ENCODE measurements at regions not wholly inside any gene's neighbourhood (a gene's known extent, or its start where the extent isn't known, plus 50 kb on each side); places are given as distances from the start of the nearest gene placed in this dataset.

DNA sequence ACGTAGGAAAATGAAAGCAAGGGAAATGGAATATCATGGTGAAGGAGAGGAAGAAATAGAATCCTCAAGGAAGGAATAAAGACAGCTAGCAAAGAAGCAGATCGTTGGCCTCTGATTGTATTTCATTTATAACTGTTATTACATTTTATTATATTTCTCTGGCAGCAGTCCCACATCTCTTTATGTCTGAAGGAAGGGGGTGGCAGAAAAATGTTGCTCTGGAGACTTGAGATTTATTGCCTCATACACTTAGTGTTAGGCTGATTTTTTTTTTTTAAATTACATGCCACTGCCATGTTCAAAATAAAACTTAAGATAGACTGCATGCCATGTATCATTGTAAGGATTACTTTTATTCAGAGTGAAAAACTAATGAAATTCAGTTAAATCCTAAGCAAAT, 971.7 kb upstream of the CHORDC1 start:
- H3K36me3 ChIP-seq (ENCODE audit: low read depth, low read length), result no peaks in the 10 kb centered on the region
- no peak overlapping the region for H3K27ac ChIP-seq (ENCODE audit: low read length)
- no peaks in the 10 kb centered on the region for H4K20me1 ChIP-seq (ENCODE audit: low read length)
- DNase-seq (no peak), ATAC-seq (no peak)
- no peaks in the 10 kb centered on the region for H3K9me3 ChIP-seq (ENCODE audit: low read length)
- H3K27me3 ChIP-seq (ENCODE audit: low read length), result no peaks in the 10 kb centered on the region
- no peaks in the 10 kb centered on the region for H3F3A ChIP-seq (ENCODE audit: low read length, unreplicated experiment)
- no peak for TF ChIP-seq EZH2 (IDR thresholded peaks at IDR 0.05; ENCODE audit: low read length, unreplicated experiment)
- no peak for TF ChIP-seq CTCF (conservative IDR thresholded peaks at IDR 0.05; ENCODE audit: low read depth, low read length)
- TF ChIP-seq EZH2phosphoT487 (IDR thresholded peaks at IDR 0.05; ENCODE audit: borderline replicate concordance, low read length), result no peak
- no peaks in the 10 kb centered on the region for H3K79me2 ChIP-seq (ENCODE audit: low read length)
- H3K4me3 ChIP-seq (ENCODE audit: low read length), result no peak overlapping the region
- no peak overlapping the region for H2AFZ ChIP-seq (ENCODE audit: low read length)
- no peaks in the 10 kb centered on the region for H3K4me1 ChIP-seq (ENCODE audit: insufficient read depth, low read length)
- no peak overlapping the region for H3K9ac ChIP-seq (ENCODE audit: low read length)
- intact Hi-C loops (cut with micrococcal nuclease), result no loop called here
- no TSS peak for BruUV-seq (replicated peaks)
- H3K4me2 ChIP-seq (ENCODE audit: low read length), result no peak overlapping the region
- no peaks in the 10 kb centered on the region for H3K9me2 ChIP-seq (replicated peaks; ENCODE audit: low read length)
- ChIA-PET CTCF (no interaction called here), POLR2A (ENCODE audit: unreplicated experiment) (no interaction called here)

DNA sequence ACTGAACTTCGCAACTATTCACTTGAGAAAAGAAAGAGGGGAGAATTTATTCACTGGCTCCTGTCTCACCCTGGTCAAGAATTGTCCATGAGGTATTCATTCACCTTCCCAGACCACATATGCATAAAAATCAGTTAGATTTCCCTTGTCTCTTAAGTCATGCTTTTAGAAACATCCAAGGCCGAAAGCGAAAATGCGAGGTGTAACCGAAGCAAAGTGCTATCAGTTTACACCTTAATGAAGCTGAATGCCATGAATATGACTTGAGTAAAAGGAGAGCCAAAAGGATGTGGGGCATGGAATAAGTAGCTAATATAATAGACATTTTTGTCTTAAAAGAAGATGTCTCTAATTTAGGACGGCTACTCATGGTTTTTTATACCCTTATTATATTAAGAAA, 965.6 kb upstream of the CHORDC1 start:
- TF ChIP-seq CTCF (conservative IDR thresholded peaks at IDR 0.05; ENCODE audit: low read depth, low read length) (no peak), EZH2phosphoT487 (IDR thresholded peaks at IDR 0.05; ENCODE audit: borderline replicate concordance, low read length) (no peak), EZH2 (IDR thresholded peaks at IDR 0.05; ENCODE audit: low read length, unreplicated experiment) (no peak)
- POLR2A ChIA-PET (ENCODE audit: unreplicated experiment), result no interaction called here
- H2AFZ ChIP-seq (ENCODE audit: low read length), result peak overlapping the region; percentile 62
- H3K4me2 ChIP-seq (ENCODE audit: low read length), result peak overlapping the region; percentile 70
- H3K27me3 ChIP-seq (ENCODE audit: low read length), result no peaks in the 10 kb centered on the region
- H3K9me2 ChIP-seq (replicated peaks; ENCODE audit: low read length), result no peaks in the 10 kb centered on the region
- CTCF ChIA-PET, result no interaction called here
- no peaks in the 10 kb centered on the region for H4K20me1 ChIP-seq (ENCODE audit: low read length)
- intact Hi-C loops (cut with micrococcal nuclease), result no loop called here
- no peaks in the 10 kb centered on the region for H3K79me2 ChIP-seq (ENCODE audit: low read length)
- no peak overlapping the region for H3K27ac ChIP-seq (ENCODE audit: low read length)
- BruUV-seq (replicated peaks), result no TSS peak
- H3K4me1 ChIP-seq (ENCODE audit: insufficient read depth, low read length), result no peaks in the 10 kb centered on the region
- ATAC-seq (no peak), DNase-seq (no peak)
- H3K4me3 ChIP-seq (ENCODE audit: low read length), result peak overlapping the region; percentile 42; the same call in 1 of the 2 replicates
- H3F3A ChIP-seq (ENCODE audit: low read length, unreplicated experiment), result no peaks in the 10 kb centered on the region
- no peaks in the 10 kb centered on the region for H3K9me3 ChIP-seq (ENCODE audit: low read length)
- H3K9ac ChIP-seq (ENCODE audit: low read length), result no peak overlapping the region
- no peaks in the 10 kb centered on the region for H3K36me3 ChIP-seq (ENCODE audit: low read depth, low read length)

GRCh38 chr11:91187314-91187713, 964.5 kb upstream of the CHORDC1 start:
- ChIA-PET CTCF (no interaction called here), POLR2A (ENCODE audit: unreplicated experiment) (no interaction called here)
- Histone ChIP-seq H3K9me3 (ENCODE audit: low read length) (no peaks in the 10 kb centered on the region), H3K9me2 (replicated peaks; ENCODE audit: low read length) (no peaks in the 10 kb centered on the region), H3K4me2 (ENCODE audit: low read length) (no peak overlapping the region), H3F3A (ENCODE audit: low read length, unreplicated experiment) (no peaks in the 10 kb centered on the region), H3K36me3 (ENCODE audit: low read depth, low read length) (no peaks in the 10 kb centered on the region), H3K79me2 (ENCODE audit: low read length) (no peaks in the 10 kb centered on the region), H4K20me1 (ENCODE audit: low read length) (no peaks in the 10 kb centered on the region), H3K27ac (ENCODE audit: low read length) (no peak overlapping the region), H3K4me3 (ENCODE audit: low read length) (no peak overlapping the region), H3K4me1 (ENCODE audit: insufficient read depth, low read length) (no peaks in the 10 kb centered on the region), H3K27me3 (ENCODE audit: low read length) (no peaks in the 10 kb centered on the region), H2AFZ (ENCODE audit: low read length) (no peak overlapping the region), H3K9ac (ENCODE audit: low read length) (no peak overlapping the region)
- no peak for ATAC-seq
- DNase-seq, result no peak
- TF ChIP-seq EZH2 (IDR thresholded peaks at IDR 0.05; ENCODE audit: low read length, unreplicated experiment) (no peak), CTCF (conservative IDR thresholded peaks at IDR 0.05; ENCODE audit: low read depth, low read length) (no peak), EZH2phosphoT487 (IDR thresholded peaks at IDR 0.05; ENCODE audit: borderline replicate concordance, low read length) (no peak)
- no TSS peak for BruUV-seq (replicated peaks)
- intact Hi-C loops (cut with micrococcal nuclease), result no loop called here
